ENCODE measurements at regions not wholly inside any gene's neighbourhood (a gene's known extent, or its start where the extent isn't known, plus 50 kb on each side); places are given as distances from the start of the nearest gene placed in this dataset.

GRCh38 chr2:19519045-19519444 lies 160.6 kb upstream of the OSR1 start:
- no peak for TF ChIP-seq SIN3A (IDR thresholded peaks at IDR 0.05; ENCODE audit: borderline replicate concordance, insufficient read depth, low read length)
- no peak for TF ChIP-seq REST (IDR thresholded peaks at IDR 0.05; ENCODE audit: insufficient read depth in 1 of 2, low read depth in 2 of 2, low read length in 2 of 2)
- TF ChIP-seq POLR2AphosphoS5 (IDR thresholded peaks at IDR 0.05; ENCODE audit: low read depth, low read length) = no peak
- no peak for TF ChIP-seq FOXP2 (optimal IDR thresholded peaks at IDR 0.05; ENCODE audit: borderline replicate concordance, extremely low read depth, extremely low read length, insufficient read depth)
- no peak for TF ChIP-seq TAF1 (IDR thresholded peaks at IDR 0.05; ENCODE audit: borderline replicate concordance, insufficient read depth, low read length)

- TF ChIP-seq SIN3A (IDR thresholded peaks at IDR 0.05; ENCODE audit: borderline replicate concordance, insufficient read depth, low read length) (no peak), POLR2AphosphoS5 (IDR thresholded peaks at IDR 0.05; ENCODE audit: low read depth, low read length) (no peak), TAF1 (IDR thresholded peaks at IDR 0.05; ENCODE audit: borderline replicate concordance, insufficient read depth, low read length) (no peak), REST (IDR thresholded peaks at IDR 0.05; ENCODE audit: insufficient read depth in 1 of 2, low read depth in 2 of 2, low read length in 2 of 2) (no peak), FOXP2 (optimal IDR thresholded peaks at IDR 0.05; ENCODE audit: borderline replicate concordance, extremely low read depth, extremely low read length, insufficient read depth) (no peak)
Observed at GRCh38 chr2:19507137-19507536, 148.7 kb upstream of the OSR1 start.

DNA sequence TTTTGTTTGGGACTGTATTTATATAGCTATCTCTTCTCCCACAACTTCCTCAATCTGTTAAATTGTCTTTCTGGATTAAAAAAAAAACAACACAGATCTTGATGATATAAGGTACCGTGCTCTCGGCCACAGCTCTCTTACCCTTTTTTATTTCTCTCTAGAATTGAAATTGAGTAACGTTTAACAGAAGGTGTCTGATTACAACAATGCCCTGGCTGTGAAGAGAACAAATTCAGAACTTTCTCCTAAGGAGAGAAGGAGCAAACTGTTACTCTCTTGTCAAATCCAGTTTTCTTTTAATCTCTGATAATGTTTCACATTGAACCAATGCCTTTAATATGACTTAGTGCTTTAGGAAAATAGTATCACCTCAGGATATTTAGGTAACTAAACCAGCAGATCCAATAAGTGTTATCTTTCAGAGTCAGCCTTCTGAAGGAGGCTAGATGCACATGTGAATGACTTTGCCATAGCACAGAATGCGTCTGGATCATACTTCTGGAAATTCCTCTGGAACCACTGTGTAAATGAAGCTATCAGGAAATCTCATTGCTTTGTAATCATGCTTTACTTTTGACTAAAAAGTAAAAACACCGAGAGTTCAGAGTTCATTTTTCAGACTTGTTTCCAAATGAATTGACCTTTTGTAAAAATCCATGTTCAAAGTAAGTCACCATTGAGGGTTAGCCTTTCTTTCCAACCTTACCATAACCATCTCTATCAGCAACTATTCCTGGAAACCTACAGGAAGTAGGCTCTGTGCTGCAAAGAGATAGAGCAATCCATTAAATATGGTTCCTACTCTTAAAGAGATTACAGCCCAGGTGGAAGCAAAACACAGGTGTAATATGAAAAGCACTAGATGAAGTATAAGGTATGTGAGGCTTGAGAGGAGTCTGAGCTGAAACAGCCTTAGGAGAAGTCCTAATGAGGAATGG lies 147.0 kb upstream of the OSR1 start:
- no peak for TF ChIP-seq POLR2AphosphoS5 (IDR thresholded peaks at IDR 0.05; ENCODE audit: low read depth, low read length)
- no peak for TF ChIP-seq TAF1 (IDR thresholded peaks at IDR 0.05; ENCODE audit: borderline replicate concordance, insufficient read depth, low read length)
- TF ChIP-seq REST (IDR thresholded peaks at IDR 0.05; ENCODE audit: insufficient read depth in 1 of 2, low read depth in 2 of 2, low read length in 2 of 2) = no peak
- no peak for TF ChIP-seq SIN3A (IDR thresholded peaks at IDR 0.05; ENCODE audit: borderline replicate concordance, insufficient read depth, low read length)
- no peak for TF ChIP-seq FOXP2 (optimal IDR thresholded peaks at IDR 0.05; ENCODE audit: borderline replicate concordance, extremely low read depth, extremely low read length, insufficient read depth)

- no peak for TF ChIP-seq REST (IDR thresholded peaks at IDR 0.05; ENCODE audit: insufficient read depth in 1 of 2, low read depth in 2 of 2, low read length in 2 of 2)
- TF ChIP-seq FOXP2 (optimal IDR thresholded peaks at IDR 0.05; ENCODE audit: borderline replicate concordance, extremely low read depth, extremely low read length, insufficient read depth) = no peak
- TF ChIP-seq TAF1 (IDR thresholded peaks at IDR 0.05; ENCODE audit: borderline replicate concordance, insufficient read depth, low read length) = no peak
- no peak for TF ChIP-seq POLR2AphosphoS5 (IDR thresholded peaks at IDR 0.05; ENCODE audit: low read depth, low read length)
- no peak for TF ChIP-seq SIN3A (IDR thresholded peaks at IDR 0.05; ENCODE audit: borderline replicate concordance, insufficient read depth, low read length)
Observed at GRCh38 chr2:19504400-19505198, 146.2 kb upstream of the OSR1 start.

All from PFSK-1 (cell line).